Right atrium auricular region (tissue), 2 donors: ENCODE measurements at regions not wholly inside any gene's neighbourhood (a gene's known extent, or its start where the extent isn't known, plus 50 kb on each side); places are given as distances from the start of the nearest gene placed in this dataset.

Source experiments
- DNase-seq: peaks from one replicate; pipeline ENCODE4 v3.0.0-alpha.2; 2019; ENCODE audit warnings: low spot score
- H3K27ac ChIP-seq, 2 donors: fragments of 200-600 bp; sonication (generic); 1 replicate in 1 of 2; 2 replicates in 1 of 2; pipeline ENCODE4 v1.5.1; 2016 to 2019
- H3K27me3 ChIP-seq, 2 donors: fragments of 200-600 bp; sonication (generic); one replicate each; pipeline versions ENCODE4 v1.5.1 to v1.6.0; 2017 to 2019
- H3K36me3 ChIP-seq: fragments of 200-600 bp; sonication (generic); one replicate; pipeline ENCODE4 v1.5.1; 2016
- H3K4me1 ChIP-seq, 2 donors: fragments of 200-600 bp; sonication (generic); one replicate each; pipeline versions ENCODE4 v1.5.1 to v1.6.0; 2017 to 2019
- H3K4me3 ChIP-seq, 2 donors: fragments of 200-600 bp; sonication (generic); 1 replicate in 1 of 2; 2 replicates in 1 of 2; pipeline ENCODE4 v1.5.1; 2017 to 2019; ENCODE audit warnings: mild to moderate bottlenecking in 1 of 2, moderate library complexity in 1 of 2
- H3K9me3 ChIP-seq, 2 donors: fragments of 200-600 bp; sonication (generic); one replicate each; pipeline ENCODE4 v1.5.1; 2019
- TF ChIP-seq, protein P1 (sequence below), 2 donors: fragments of 200-600 bp; sonication (generic); IDR thresholded peaks; one replicate each; pipeline ENCODE4 v1.5.1; 2019; ENCODE audit warnings: antibody characterized with exemption in 2 of 2

DNA sequence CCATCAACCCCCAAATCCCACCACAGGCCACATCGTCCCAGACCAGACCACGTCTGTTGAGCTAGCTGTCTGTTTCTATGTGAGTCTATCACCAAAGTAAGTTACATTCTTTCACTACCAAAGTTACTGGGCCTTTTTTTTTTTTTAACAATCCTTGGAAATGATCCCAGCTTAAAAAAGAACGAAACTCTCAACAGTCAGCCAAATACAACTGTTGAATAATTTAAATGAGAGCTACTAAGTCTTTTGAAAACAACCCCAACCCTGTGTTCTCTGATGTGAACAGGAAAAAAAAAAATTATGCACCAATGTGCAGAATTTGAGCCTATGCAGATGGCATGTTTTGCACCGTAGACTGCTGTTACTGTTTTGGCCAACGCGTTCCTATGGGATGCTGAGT, 134.0 kb upstream of the ETS2 start:
- no peaks in the 10 kb centered on the region for H3K27me3 ChIP-seq
- no peak overlapping the region for H3K27ac ChIP-seq
- H3K4me3 ChIP-seq = no peak overlapping the region

DNA sequence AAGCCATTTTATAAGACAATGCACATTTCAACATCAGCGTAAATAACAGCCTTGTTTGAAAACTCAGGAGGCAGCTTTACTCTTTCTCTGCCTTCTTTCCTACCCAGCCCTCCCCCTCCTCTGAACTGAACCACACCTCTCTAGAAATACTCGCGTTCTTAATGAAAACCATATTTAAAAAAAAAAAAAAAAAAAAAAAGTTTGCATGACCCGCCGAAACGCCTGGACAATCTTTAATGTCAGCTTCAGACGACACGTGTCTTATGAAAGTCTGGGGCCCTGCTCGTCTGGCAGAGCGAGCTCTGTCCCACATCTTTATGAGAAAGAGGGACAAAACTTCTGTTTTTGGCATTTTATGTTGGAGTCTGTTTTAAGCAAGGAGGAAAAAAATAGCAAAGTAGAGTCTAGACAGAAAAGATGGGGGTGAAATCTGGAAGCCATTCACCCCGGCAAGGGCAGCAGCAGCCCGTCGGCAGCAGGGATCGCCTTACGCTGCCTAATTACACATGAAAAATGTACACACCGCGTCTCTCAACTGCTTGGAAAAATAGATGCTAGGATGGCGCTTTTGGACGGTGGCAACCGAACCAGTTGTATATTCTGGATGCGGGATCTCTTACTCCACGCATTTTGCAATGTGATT, 130.4 kb upstream of the ETS2 start:
- Histone ChIP-seq H3K9me3 (no peaks in the 10 kb centered on the region), H3K4me3 (no peak overlapping the region), H3K27ac (no peak overlapping the region), H3K4me1 (peaks cover 0 to 13% of the 10 kb centered on the region in 2 donors), H3K27me3 (no peaks in the 10 kb centered on the region), H3K36me3 (no peaks in the 10 kb centered on the region)
- no peak for DNase-seq
- TF ChIP-seq, protein P1, sequence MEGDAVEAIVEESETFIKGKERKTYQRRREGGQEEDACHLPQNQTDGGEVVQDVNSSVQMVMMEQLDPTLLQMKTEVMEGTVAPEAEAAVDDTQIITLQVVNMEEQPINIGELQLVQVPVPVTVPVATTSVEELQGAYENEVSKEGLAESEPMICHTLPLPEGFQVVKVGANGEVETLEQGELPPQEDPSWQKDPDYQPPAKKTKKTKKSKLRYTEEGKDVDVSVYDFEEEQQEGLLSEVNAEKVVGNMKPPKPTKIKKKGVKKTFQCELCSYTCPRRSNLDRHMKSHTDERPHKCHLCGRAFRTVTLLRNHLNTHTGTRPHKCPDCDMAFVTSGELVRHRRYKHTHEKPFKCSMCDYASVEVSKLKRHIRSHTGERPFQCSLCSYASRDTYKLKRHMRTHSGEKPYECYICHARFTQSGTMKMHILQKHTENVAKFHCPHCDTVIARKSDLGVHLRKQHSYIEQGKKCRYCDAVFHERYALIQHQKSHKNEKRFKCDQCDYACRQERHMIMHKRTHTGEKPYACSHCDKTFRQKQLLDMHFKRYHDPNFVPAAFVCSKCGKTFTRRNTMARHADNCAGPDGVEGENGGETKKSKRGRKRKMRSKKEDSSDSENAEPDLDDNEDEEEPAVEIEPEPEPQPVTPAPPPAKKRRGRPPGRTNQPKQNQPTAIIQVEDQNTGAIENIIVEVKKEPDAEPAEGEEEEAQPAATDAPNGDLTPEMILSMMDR (IDR thresholded peaks at IDR 0.05) = no peak

More for the DNA sequence above, 134.0 kb upstream of the ETS2 start:
- H3K9me3 ChIP-seq = no peaks in the 10 kb centered on the region
- no peak for DNase-seq
- H3K36me3 ChIP-seq = no peaks in the 10 kb centered on the region
- no peaks in the 10 kb centered on the region for H3K4me1 ChIP-seq
- TF ChIP-seq, protein P1 (IDR thresholded peaks at IDR 0.05) = no peak

DNA sequence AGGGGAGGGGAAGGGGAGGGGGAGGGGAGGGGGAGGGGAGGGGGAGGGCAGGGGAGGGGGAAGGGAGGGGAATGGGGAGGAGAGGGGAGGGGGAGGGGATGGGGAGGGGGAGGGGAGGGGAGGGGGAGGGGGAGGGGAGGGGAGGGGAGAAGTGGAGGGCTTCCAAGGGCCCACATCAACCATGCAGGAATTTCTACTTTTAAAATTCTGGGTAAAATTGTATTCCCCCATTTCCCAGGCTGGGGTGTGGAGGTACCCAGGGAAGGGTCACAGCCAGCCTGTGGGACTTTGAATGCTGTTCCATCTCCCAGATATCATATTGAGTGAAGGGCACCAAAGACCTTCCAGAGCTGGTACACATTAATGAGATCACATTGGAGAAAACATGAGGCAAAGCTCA, 126.9 kb upstream of the ETS2 start:
- H3K4me1 ChIP-seq = peaks cover 0 to 15% of the 10 kb centered on the region in 2 donors
- DNase-seq = no peak
- no peaks in the 10 kb centered on the region for H3K9me3 ChIP-seq
- H3K27ac ChIP-seq = no peak overlapping the region
- TF ChIP-seq, protein P1 (IDR thresholded peaks at IDR 0.05) = no peak
- H3K27me3 ChIP-seq = no peaks in the 10 kb centered on the region
- H3K36me3 ChIP-seq = no peaks in the 10 kb centered on the region
- H3K4me3 ChIP-seq = no peak overlapping the region

GRCh38 chr21:38679534-38679933, 126.2 kb upstream of the ETS2 start:
- H3K4me1 ChIP-seq = peaks cover 0 to 15% of the 10 kb centered on the region in 2 donors
- no peak overlapping the region for H3K4me3 ChIP-seq
- no peak overlapping the region for H3K27ac ChIP-seq
- DNase-seq = no peak
- no peaks in the 10 kb centered on the region for H3K9me3 ChIP-seq
- TF ChIP-seq, protein P1 (IDR thresholded peaks at IDR 0.05) = no peak
- H3K36me3 ChIP-seq = no peaks in the 10 kb centered on the region
- H3K27me3 ChIP-seq = no peaks in the 10 kb centered on the region

DNA sequence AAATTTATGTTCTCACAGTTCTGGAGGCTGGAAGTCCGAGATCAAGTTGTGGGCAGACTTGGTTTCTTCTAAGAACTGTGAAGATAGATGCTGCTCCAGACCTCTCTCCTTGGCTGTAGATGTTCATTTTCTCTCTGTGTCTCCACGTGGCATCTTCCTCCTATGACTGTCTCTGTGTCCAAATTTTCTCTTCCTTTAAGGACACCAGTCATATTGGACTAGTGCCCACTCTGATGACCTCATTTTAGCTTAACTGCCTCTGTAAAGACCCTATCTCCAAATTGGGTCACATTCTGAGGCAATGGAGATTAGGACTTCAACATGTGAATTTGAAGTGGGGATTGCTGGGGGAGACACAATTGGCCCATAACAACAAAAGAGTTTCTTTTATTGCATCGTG, 125.3 kb upstream of the ETS2 start:
- Histone ChIP-seq H3K36me3 (no peaks in the 10 kb centered on the region), H3K27ac (no peak overlapping the region), H3K4me1 (peaks cover 0 to 15% of the 10 kb centered on the region in 2 donors), H3K9me3 (no peaks in the 10 kb centered on the region), H3K27me3 (no peaks in the 10 kb centered on the region), H3K4me3 (no peak overlapping the region)
- no peak for DNase-seq
- TF ChIP-seq, protein P1 (IDR thresholded peaks at IDR 0.05) = no peak

DNA sequence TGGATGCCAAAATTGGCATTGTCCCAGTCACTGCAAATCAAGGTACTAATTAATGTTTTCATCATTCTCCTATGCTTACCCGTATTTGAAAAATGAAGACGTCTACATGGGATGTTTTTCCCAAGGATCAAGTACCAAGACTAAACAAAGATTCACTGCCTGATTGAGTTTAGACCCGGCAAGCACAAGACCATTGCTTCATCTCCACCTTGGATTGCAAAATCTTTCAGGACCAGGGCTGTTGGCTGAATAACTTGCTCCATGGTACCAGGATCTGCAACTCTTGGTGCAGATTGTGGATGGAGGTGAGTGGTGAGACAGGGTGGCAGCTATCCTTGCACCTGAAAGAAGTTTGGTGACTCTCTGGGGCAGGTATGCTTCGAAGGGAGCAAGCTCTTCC, 122.5 kb upstream of the ETS2 start:
- Histone ChIP-seq H3K4me1 (peaks cover 0 to 15% of the 10 kb centered on the region in 2 donors), H3K36me3 (no peaks in the 10 kb centered on the region), H3K27ac (no peak overlapping the region), H3K27me3 (no peaks in the 10 kb centered on the region), H3K9me3 (no peaks in the 10 kb centered on the region), H3K4me3 (no peak overlapping the region)
- TF ChIP-seq, protein P1 (IDR thresholded peaks at IDR 0.05) = no peak
- no peak for DNase-seq
